Left ventricle myocardium superior (tissue), 1 donor: ENCODE measurements at regions not wholly inside any gene's neighbourhood (a gene's known extent, or its start where the extent isn't known, plus 50 kb on each side); places are given as distances from the start of the nearest gene placed in this dataset.
"Not testable (repeated sequence)": the region's sequence is repeated elsewhere in the genome, so short reads cannot be mapped to it uniquely, and the experiment has no call there.

Experiments
- ATAC-seq: fragments of 200-7000 bp; cut with Tn5 transposase; one replicate; pipeline ENCODE4 v1.9.1; 2020; ENCODE audit warnings: mild to moderate bottlenecking, moderate library complexity
- DNase-seq: peaks from one replicate; pipeline ENCODE4 v3.0.0-alpha.2; 2020
- intact Hi-C: fragments of 100-400 bp; cut with micrococcal nuclease; formaldehyde crosslinking; loops from one replicate; pipeline ENCODE4 v1.11.0; 2022
- donor health status: DM: no; HTN: yes; CAD: no; lungs with severe emphysema.

GRCh38 chr4:79132826-79133225, 193.0 kb downstream of the NAA11 start:
- intact Hi-C loops, result no loop called here
- ATAC-seq, result no peak
- no peak for DNase-seq

GRCh38 chr4:79121875-79122358, 182.7 kb upstream of the PAQR3 start:
- ATAC-seq (no peak), DNase-seq (no peak)
- intact Hi-C loops, result no loop called here

- DNase-seq (no peak), ATAC-seq (no peak)
- intact Hi-C loops, result no loop called here
Measured at GRCh38 chr4:79121223-79121622, 182.0 kb upstream of the PAQR3 start.

- ATAC-seq, intact Hi-C loops, DNase-seq: not testable (repeated sequence)
Measured at GRCh38 chr4:79117051-79117450, 177.8 kb upstream of the PAQR3 start.

GRCh38 chr4:79107014-79107413, 167.8 kb upstream of the PAQR3 start:
- intact Hi-C loops, result no loop called here
- ATAC-seq, result no peak
- DNase-seq, result no peak

GRCh38 chr4:79088946-79089691, 149.9 kb upstream of the PAQR3 start:
- DNase-seq, result no peak
- intact Hi-C loops, result no loop called here
- no peak for ATAC-seq

- DNase-seq (no peak), ATAC-seq (no peak)
- intact Hi-C loops, result no loop called here
Measured at GRCh38 chr4:79087071-79087470, 147.8 kb upstream of the PAQR3 start.

- intact Hi-C loops, result no loop called here
- ATAC-seq (peak; percentile 99), DNase-seq (no peak)
Measured at GRCh38 chr4:79083406-79084010, 144.3 kb upstream of the PAQR3 start.

- ATAC-seq, result peak; percentile 22
- no peak for DNase-seq
- intact Hi-C loops, result no loop called here
Measured at GRCh38 chr4:79082997-79083396, 143.8 kb upstream of the PAQR3 start.

GRCh38 chr4:79081973-79082372, 142.7 kb upstream of the PAQR3 start:
- intact Hi-C loops, result no loop called here
- no peak for ATAC-seq
- no peak for DNase-seq

- DNase-seq (peak; percentile 25), ATAC-seq (peak; percentile 78)
- intact Hi-C loops, result no loop called here
Measured at GRCh38 chr4:79078339-79078738, 139.1 kb upstream of the PAQR3 start.

- no peak for ATAC-seq
- intact Hi-C loops, result no loop called here
- DNase-seq, result no peak
Measured at GRCh38 chr4:79074040-79074439, 134.8 kb upstream of the PAQR3 start.

- DNase-seq (no peak), ATAC-seq (no peak)
- intact Hi-C loops, result no loop called here
Measured at GRCh38 chr4:79073471-79073870, 134.2 kb upstream of the PAQR3 start.

- ATAC-seq, result peak; percentile 57
- intact Hi-C loops, result no loop called here
- no peak for DNase-seq
Measured at GRCh38 chr4:79065262-79065661, 126.0 kb upstream of the PAQR3 start.

- no peak for DNase-seq
- intact Hi-C loops, result no loop called here
- no peak for ATAC-seq
Measured at GRCh38 chr4:79064806-79065205, 125.6 kb upstream of the PAQR3 start.

- intact Hi-C loops, result no loop called here
- DNase-seq (no peak), ATAC-seq (no peak)
Measured at GRCh38 chr4:79059631-79060399, 120.6 kb upstream of the PAQR3 start.

- intact Hi-C loops, result no loop called here
- ATAC-seq (no peak), DNase-seq (no peak)
Measured at GRCh38 chr4:79057772-79058171, 118.5 kb upstream of the PAQR3 start.

GRCh38 chr4:79053754-79054153, 114.5 kb upstream of the PAQR3 start:
- intact Hi-C loops, result no loop called here
- DNase-seq (no peak), ATAC-seq (peak; percentile 63)

GRCh38 chr4:79050541-79050880, 111.3 kb upstream of the PAQR3 start:
- intact Hi-C loops, result no loop called here
- ATAC-seq (no peak), DNase-seq (no peak)

GRCh38 chr4:79049840-79050540, 110.8 kb upstream of the PAQR3 start:
- ATAC-seq (no peak), DNase-seq (peak; percentile 31)
- intact Hi-C loops, result loop anchor here (10.0 kb wide), 1 partner anchor 1165 kb away; no protein-coding TSS in a partner anchor
